Loucy (cell line): ENCODE measurements at regions not wholly inside any gene's neighbourhood (a gene's known extent, or its start where the extent isn't known, plus 50 kb on each side); places are given as distances from the start of the nearest gene placed in this dataset.

Experiments
- H2AFZ ChIP-seq: fragments of 200-600 bp; sonication (generic); 2 replicates; pipeline ENCODE4 v1.6.0; 2016; ENCODE audit warnings: antibody characterized with exemption, mild to moderate bottlenecking, low read length, moderate library complexity
- H3F3A ChIP-seq: fragments of 200-600 bp; 2 replicates; pipeline ENCODE4 v1.6.0; 2016; ENCODE audit warnings: antibody characterized with exemption, low read depth, mild to moderate bottlenecking
- H3K27me3 ChIP-seq: fragments of 200-600 bp; sonication (generic); 2 replicates; pipeline ENCODE4 v1.6.1; 2014; ENCODE audit warnings: low read length, mild to moderate bottlenecking; ENCODE audit not compliant: insufficient read depth, poor library complexity, severe bottlenecking
- H3K36me3 ChIP-seq: fragments of 200-600 bp; sonication (generic); 2 replicates; pipeline ENCODE4 v1.6.1; 2016; ENCODE audit warnings: low read length; ENCODE audit not compliant: insufficient read depth
- H3K4me1 ChIP-seq: fragments of 200-600 bp; sonication (generic); 2 replicates; pipeline ENCODE4 v1.5.1; 2014; ENCODE audit warnings: low read length, mild to moderate bottlenecking; ENCODE audit not compliant: insufficient read depth, poor library complexity, severe bottlenecking
- H3K4me2 ChIP-seq: fragments of 200-600 bp; sonication (generic); 2 replicates; pipeline ENCODE4 v1.6.0; 2014; ENCODE audit warnings: antibody characterized with exemption, low read length, low read depth, mild to moderate bottlenecking; ENCODE audit not compliant: poor library complexity, severe bottlenecking
- H3K4me3 ChIP-seq: fragments of 200-600 bp; sonication (generic); 2 replicates; pipeline ENCODE4 v1.5.1; 2014; ENCODE audit warnings: low read length, mild to moderate bottlenecking, mixed read lengths; ENCODE audit not compliant: poor library complexity, severe bottlenecking
- H3K79me2 ChIP-seq: fragments of 200-600 bp; sonication (generic); 2 replicates; pipeline ENCODE4 v1.6.1; 2014; ENCODE audit warnings: low read length; ENCODE audit not compliant: insufficient read depth
- H3K9ac ChIP-seq: fragments of 200-600 bp; sonication (generic); 2 replicates; pipeline ENCODE4 v1.6.0; 2014; ENCODE audit warnings: mild to moderate bottlenecking, low read depth, low read length, moderate library complexity; ENCODE audit not compliant: poor library complexity, severe bottlenecking
- H3K9me2 ChIP-seq: fragments of 200-600 bp; sonication (generic); replicated peaks from 2 replicates; pipeline ENCODE4 v1.6.1; 2016; ENCODE audit warnings: low read depth, low read length, mixed read lengths
- H3K9me3 ChIP-seq: fragments of 200-600 bp; sonication (generic); 2 replicates; pipeline ENCODE4 v1.6.1; 2014; ENCODE audit warnings: mild to moderate bottlenecking, antibody characterized with exemption, low read length, low read depth; ENCODE audit not compliant: insufficient read depth
- H4K20me1 ChIP-seq: fragments of 200-600 bp; sonication (generic); 2 replicates; pipeline ENCODE4 v1.6.0; 2014; ENCODE audit warnings: antibody characterized with exemption, low read length, mild to moderate bottlenecking; ENCODE audit not compliant: insufficient read depth, poor library complexity, severe bottlenecking
- EZH2phosphoT487 ChIP-seq: fragments of 200-600 bp; IDR thresholded peaks from 2 replicates; pipeline ENCODE4 v1.6.1; 2018; ENCODE audit warnings: antibody characterized with exemption, mild to moderate bottlenecking, moderate library complexity, borderline replicate concordance
- TF ChIP-seq, protein P1 (sequence below): fragments of 200-600 bp; sonication (generic); conservative IDR thresholded peaks from 2 replicates; pipeline ENCODE4 v1.5.1; 2014; ENCODE audit warnings: mild to moderate bottlenecking, antibody characterized with exemption, low read length

DNA sequence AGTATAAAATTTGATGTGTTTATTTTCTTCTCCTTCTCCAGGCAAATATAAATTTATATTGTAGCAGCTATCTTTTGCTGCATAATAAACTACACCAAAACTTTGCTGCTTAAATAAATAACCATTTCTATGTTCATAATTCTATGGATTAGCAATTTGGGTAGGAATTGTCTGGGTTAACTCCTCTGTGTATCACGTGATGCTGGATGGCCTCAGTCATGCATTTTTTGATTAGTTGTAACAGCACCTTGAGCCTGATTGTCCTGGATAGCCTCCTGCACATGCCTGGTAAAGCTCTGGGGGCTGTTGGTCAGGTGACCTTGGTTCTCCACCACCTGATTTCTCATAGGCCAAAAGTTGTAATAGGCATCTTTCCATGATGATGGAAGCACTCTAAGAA, 572.9 kb downstream of the ETV1 start:
- H3K27me3 ChIP-seq: no peaks in the 10 kb centered on the region
- H2AFZ ChIP-seq: no peak overlapping the region
- no peak for TF ChIP-seq EZH2phosphoT487
- TF ChIP-seq, protein P1, sequence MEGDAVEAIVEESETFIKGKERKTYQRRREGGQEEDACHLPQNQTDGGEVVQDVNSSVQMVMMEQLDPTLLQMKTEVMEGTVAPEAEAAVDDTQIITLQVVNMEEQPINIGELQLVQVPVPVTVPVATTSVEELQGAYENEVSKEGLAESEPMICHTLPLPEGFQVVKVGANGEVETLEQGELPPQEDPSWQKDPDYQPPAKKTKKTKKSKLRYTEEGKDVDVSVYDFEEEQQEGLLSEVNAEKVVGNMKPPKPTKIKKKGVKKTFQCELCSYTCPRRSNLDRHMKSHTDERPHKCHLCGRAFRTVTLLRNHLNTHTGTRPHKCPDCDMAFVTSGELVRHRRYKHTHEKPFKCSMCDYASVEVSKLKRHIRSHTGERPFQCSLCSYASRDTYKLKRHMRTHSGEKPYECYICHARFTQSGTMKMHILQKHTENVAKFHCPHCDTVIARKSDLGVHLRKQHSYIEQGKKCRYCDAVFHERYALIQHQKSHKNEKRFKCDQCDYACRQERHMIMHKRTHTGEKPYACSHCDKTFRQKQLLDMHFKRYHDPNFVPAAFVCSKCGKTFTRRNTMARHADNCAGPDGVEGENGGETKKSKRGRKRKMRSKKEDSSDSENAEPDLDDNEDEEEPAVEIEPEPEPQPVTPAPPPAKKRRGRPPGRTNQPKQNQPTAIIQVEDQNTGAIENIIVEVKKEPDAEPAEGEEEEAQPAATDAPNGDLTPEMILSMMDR: no peak
- no peaks in the 10 kb centered on the region for H3K79me2 ChIP-seq
- H3K36me3 ChIP-seq: no peaks in the 10 kb centered on the region
- no peak overlapping the region for H3K4me2 ChIP-seq
- no peak overlapping the region for H3K4me3 ChIP-seq
- H3K9me2 ChIP-seq: no peaks in the 10 kb centered on the region
- H3K4me1 ChIP-seq: no peaks in the 10 kb centered on the region
- H3K9ac ChIP-seq: no peak overlapping the region
- H3F3A ChIP-seq: no peaks in the 10 kb centered on the region
- H3K9me3 ChIP-seq: no peaks in the 10 kb centered on the region; the same call in 1 of the 2 replicates
- no peaks in the 10 kb centered on the region for H4K20me1 ChIP-seq

GRCh38 chr7:13420726-13421125, 568.7 kb downstream of the ETV1 start:
- H3K4me1 ChIP-seq: no peaks in the 10 kb centered on the region
- H3K4me2 ChIP-seq: no peak overlapping the region
- H4K20me1 ChIP-seq: no peaks in the 10 kb centered on the region
- H3K9me3 ChIP-seq: no peaks in the 10 kb centered on the region; the same call in 1 of the 2 replicates
- no peaks in the 10 kb centered on the region for H3F3A ChIP-seq
- no peak overlapping the region for H2AFZ ChIP-seq
- H3K36me3 ChIP-seq: no peaks in the 10 kb centered on the region
- no peak overlapping the region for H3K9ac ChIP-seq
- no peaks in the 10 kb centered on the region for H3K79me2 ChIP-seq
- H3K27me3 ChIP-seq: no peaks in the 10 kb centered on the region
- no peak for TF ChIP-seq EZH2phosphoT487
- TF ChIP-seq, protein P1: no peak
- H3K4me3 ChIP-seq: no peak overlapping the region
- H3K9me2 ChIP-seq: no peaks in the 10 kb centered on the region

DNA sequence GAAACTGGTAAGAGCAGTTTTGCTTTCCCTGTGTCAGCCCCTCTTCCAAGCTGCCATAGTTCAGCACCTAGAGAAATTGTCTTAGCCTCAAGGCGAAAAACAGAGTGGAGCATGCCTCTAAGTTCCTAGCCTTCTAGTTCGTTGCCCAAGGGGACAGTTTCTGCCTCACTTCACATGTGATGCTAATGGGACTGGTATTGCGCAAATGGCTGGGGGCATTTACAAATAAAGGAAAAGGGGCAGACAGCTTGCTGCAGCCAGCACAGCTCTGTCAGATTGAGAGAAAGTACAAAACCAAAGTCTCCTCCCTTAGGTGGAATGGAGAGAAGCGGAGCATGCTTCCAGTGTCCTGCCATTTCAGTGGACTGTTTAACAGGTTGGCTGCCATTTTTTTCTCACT, 567.7 kb downstream of the ETV1 start:
- no peak overlapping the region for H2AFZ ChIP-seq
- H3F3A ChIP-seq: no peaks in the 10 kb centered on the region
- H3K27me3 ChIP-seq: no peaks in the 10 kb centered on the region
- no peaks in the 10 kb centered on the region for H3K79me2 ChIP-seq
- no peaks in the 10 kb centered on the region for H3K4me1 ChIP-seq
- H3K36me3 ChIP-seq: no peaks in the 10 kb centered on the region
- H3K9me2 ChIP-seq: no peaks in the 10 kb centered on the region
- no peak overlapping the region for H3K9ac ChIP-seq
- H4K20me1 ChIP-seq: no peaks in the 10 kb centered on the region
- no peak overlapping the region for H3K4me3 ChIP-seq
- H3K9me3 ChIP-seq: no peaks in the 10 kb centered on the region; the same call in 1 of the 2 replicates
- H3K4me2 ChIP-seq: no peak overlapping the region
- TF ChIP-seq EZH2phosphoT487: no peak
- TF ChIP-seq, protein P1: no peak
